A673 (cell line): ENCODE measurements at regions not wholly inside any gene's neighbourhood (a gene's known extent, or its start where the extent isn't known, plus 50 kb on each side); places are given as distances from the start of the nearest gene placed in this dataset.

ENCODE experiments used
- EZH2 ChIP-seq: fragments of 200-600 bp; sonication (generic); IDR thresholded peaks from 2 replicates; pipeline ENCODE4 v1.6.1; 2017; ENCODE audit warnings: borderline replicate concordance, low read depth, mild to moderate bottlenecking, mixed read lengths, antibody characterized with exemption, low read length; ENCODE audit not compliant: poor library complexity, severe bottlenecking
- TF ChIP-seq, protein P1 (sequence below): fragments of 300-800, 200-600 bp; sonication (generic); conservative IDR thresholded peaks from 2 replicates; pipeline ENCODE4 v1.5.1; 2017; ENCODE audit warnings: low read depth, mild to moderate bottlenecking, antibody characterized with exemption, low read length, moderate library complexity, mixed read lengths

DNA sequence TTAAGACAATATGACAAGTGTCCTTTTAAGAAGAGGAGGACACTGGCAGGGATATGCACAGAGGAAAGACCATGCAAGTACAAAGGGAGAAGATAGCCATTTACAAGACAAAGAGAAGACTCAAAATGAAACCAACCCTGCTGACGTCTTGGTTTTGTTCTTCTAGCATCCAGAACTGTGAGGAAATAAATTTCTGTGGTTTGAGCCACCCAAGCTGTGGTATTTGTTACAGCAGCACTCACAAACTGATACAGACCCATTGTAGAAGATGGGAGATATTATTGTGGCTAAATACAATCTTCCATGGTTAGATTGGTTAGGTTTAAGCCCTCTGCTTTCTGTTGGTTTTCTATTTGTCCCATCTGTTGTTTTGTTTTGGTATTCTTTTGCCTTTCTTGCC is 88.6 kb upstream of the SLC35F1 start:
- TF ChIP-seq, protein P1, sequence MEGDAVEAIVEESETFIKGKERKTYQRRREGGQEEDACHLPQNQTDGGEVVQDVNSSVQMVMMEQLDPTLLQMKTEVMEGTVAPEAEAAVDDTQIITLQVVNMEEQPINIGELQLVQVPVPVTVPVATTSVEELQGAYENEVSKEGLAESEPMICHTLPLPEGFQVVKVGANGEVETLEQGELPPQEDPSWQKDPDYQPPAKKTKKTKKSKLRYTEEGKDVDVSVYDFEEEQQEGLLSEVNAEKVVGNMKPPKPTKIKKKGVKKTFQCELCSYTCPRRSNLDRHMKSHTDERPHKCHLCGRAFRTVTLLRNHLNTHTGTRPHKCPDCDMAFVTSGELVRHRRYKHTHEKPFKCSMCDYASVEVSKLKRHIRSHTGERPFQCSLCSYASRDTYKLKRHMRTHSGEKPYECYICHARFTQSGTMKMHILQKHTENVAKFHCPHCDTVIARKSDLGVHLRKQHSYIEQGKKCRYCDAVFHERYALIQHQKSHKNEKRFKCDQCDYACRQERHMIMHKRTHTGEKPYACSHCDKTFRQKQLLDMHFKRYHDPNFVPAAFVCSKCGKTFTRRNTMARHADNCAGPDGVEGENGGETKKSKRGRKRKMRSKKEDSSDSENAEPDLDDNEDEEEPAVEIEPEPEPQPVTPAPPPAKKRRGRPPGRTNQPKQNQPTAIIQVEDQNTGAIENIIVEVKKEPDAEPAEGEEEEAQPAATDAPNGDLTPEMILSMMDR: no peak
- no peak for TF ChIP-seq EZH2
